GM18505 (cell line): ENCODE measurements at regions not wholly inside any gene's neighbourhood (a gene's known extent, or its start where the extent isn't known, plus 50 kb on each side); places are given as distances from the start of the nearest gene placed in this dataset.
"Not testable (repeated sequence)": the region's sequence is repeated elsewhere in the genome, so short reads cannot be mapped to it uniquely, and the experiment has no call there.

Experiments
- ATAC-seq: cut with Tn5 transposase; IDR thresholded peaks from one replicate; pipeline ENCODE4 v1.9.1; 2021; ENCODE audit not compliant: unreplicated experiment
- POLR2A ChIP-seq: IDR thresholded peaks from 4 replicates; pipeline ENCODE4 v1.6.1; 2011; ENCODE audit warnings: borderline replicate concordance; ENCODE audit not compliant: insufficient read depth, insufficient read length; ENCODE audit errors: extremely low read depth

GRCh38 chr6:81906709-81907204, 154.3 kb upstream of the TENT5A start:
- TF ChIP-seq POLR2A: no peak
- no peak for ATAC-seq

- no peak for ATAC-seq
- TF ChIP-seq POLR2A: no peak
These were observed 153.6 kb upstream of the TENT5A start for GRCh38 chr6:81906041-81906440.

GRCh38 chr6:81901551-81901966, 149.1 kb upstream of the TENT5A start:
- no peak for ATAC-seq
- no peak for TF ChIP-seq POLR2A

- peak; percentile 71 for ATAC-seq
These were observed 148.1 kb upstream of the TENT5A start for GRCh38 chr6:81900616-81901015.

GRCh38 chr6:81897793-81898192, 145.3 kb upstream of the TENT5A start:
- no peak for TF ChIP-seq POLR2A
- no peak for ATAC-seq

More at GRCh38 chr6:81900616-81901015, 148.1 kb upstream of the TENT5A start:
- TF ChIP-seq POLR2A: no peak

GRCh38 chr6:81896525-81897503, 144.3 kb upstream of the TENT5A start:
- no peak for TF ChIP-seq POLR2A
- ATAC-seq: no peak

GRCh38 chr6:81895511-81896185, 143.2 kb upstream of the TENT5A start:
- no peak for ATAC-seq
- no peak for TF ChIP-seq POLR2A

GRCh38 chr6:81894788-81895271, 142.3 kb upstream of the TENT5A start:
- no peak for TF ChIP-seq POLR2A
- no peak for ATAC-seq

GRCh38 chr6:81894306-81894705, 141.8 kb upstream of the TENT5A start:
- no peak for ATAC-seq
- no peak for TF ChIP-seq POLR2A

- TF ChIP-seq POLR2A: no peak
- ATAC-seq: no peak
These were observed 140.4 kb upstream of the TENT5A start for GRCh38 chr6:81892891-81893290.

GRCh38 chr6:81891874-81892273, 139.4 kb upstream of the TENT5A start:
- TF ChIP-seq POLR2A: no peak
- no peak for ATAC-seq

- ATAC-seq: no peak
- no peak for TF ChIP-seq POLR2A
These were observed 138.4 kb upstream of the TENT5A start for GRCh38 chr6:81890846-81891245.

- no peak for TF ChIP-seq POLR2A
- no peak for ATAC-seq
These were observed 137.0 kb upstream of the TENT5A start for GRCh38 chr6:81889377-81890053.

GRCh38 chr6:81886909-81887308, 134.4 kb upstream of the TENT5A start:
- not testable (repeated sequence) for ATAC-seq
